Osteoblast (primary cell): ENCODE measurements at regions not wholly inside any gene's neighbourhood (a gene's known extent, or its start where the extent isn't known, plus 50 kb on each side); places are given as distances from the start of the nearest gene placed in this dataset.
A peak's percentile ranks its signal among the peaks of the same experiment; 100 is the strongest.

Experiments
- DNase-seq: peaks from one replicate; pipeline ENCODE4 v3.0.0; 2011; ENCODE audit warnings: low spot score, mixed read lengths; ENCODE audit not compliant: insufficient read length; ENCODE audit errors: missing footprints
- H2AFZ ChIP-seq: 2 replicates; pipeline ENCODE4 v1.6.0; 2011; ENCODE audit warnings: mild to moderate bottlenecking, low read length
- H3K27ac ChIP-seq: 2 replicates; pipeline ENCODE4 v1.5.1; 2011; ENCODE audit warnings: mild to moderate bottlenecking, low read depth, low read length, moderate library complexity
- H3K27me3 ChIP-seq: 2 replicates; pipeline ENCODE4 v1.6.0; 2012; ENCODE audit warnings: mild to moderate bottlenecking, control low read depth, inconsistent platforms, low read length, moderate library complexity; ENCODE audit not compliant: insufficient read depth
- H3K36me3 ChIP-seq: 2 replicates; pipeline ENCODE4 v1.5.1; 2011; ENCODE audit warnings: mild to moderate bottlenecking, low read length, control low read depth, moderate library complexity; ENCODE audit not compliant: insufficient read depth
- H3K4me1 ChIP-seq: 2 replicates; pipeline ENCODE4 v1.5.1; 2011; ENCODE audit warnings: mild to moderate bottlenecking, low read length, control low read depth, moderate library complexity; ENCODE audit not compliant: insufficient read depth
- H3K4me2 ChIP-seq: 2 replicates; pipeline ENCODE4 v1.6.0; 2011; ENCODE audit warnings: mild to moderate bottlenecking, low read length; ENCODE audit not compliant: insufficient read depth
- H3K4me3 ChIP-seq: fragments of 200-600 bp; sonication (generic); 3 replicates; pipeline ENCODE4 v1.5.1; 2012; ENCODE audit warnings: mild to moderate bottlenecking, low read length, inconsistent platforms; ENCODE audit not compliant: insufficient read depth
- H3K79me2 ChIP-seq: 2 replicates; pipeline ENCODE4 v1.6.0; 2012; ENCODE audit warnings: mild to moderate bottlenecking, low read length, control low read depth, inconsistent platforms; ENCODE audit not compliant: insufficient read depth
- H3K9me3 ChIP-seq: 2 replicates; pipeline ENCODE4 v1.5.1; 2011; ENCODE audit warnings: low read depth, low read length, control low read depth
- H4K20me1 ChIP-seq: 2 replicates; pipeline ENCODE4 v1.6.0; 2012; ENCODE audit warnings: mild to moderate bottlenecking, low read length, control low read depth; ENCODE audit not compliant: insufficient read depth
- CTCF ChIP-seq: IDR thresholded peaks from 2 replicates; pipeline ENCODE4 v1.5.1; 2011; ENCODE audit warnings: mild to moderate bottlenecking, low read depth, low read length, moderate library complexity; ENCODE audit errors: extremely low read depth

GRCh38 chr2:146820672-146821071 lies 1024.2 kb upstream of the ACVR2A start:
- no peaks in the 10 kb centered on the region for H3K36me3 ChIP-seq
- H3K27me3 ChIP-seq = no peaks in the 10 kb centered on the region
- no peak overlapping the region for H3K27ac ChIP-seq
- peaks cover 25% of the 10 kb centered on the region for H3K4me1 ChIP-seq
- no peaks in the 10 kb centered on the region for H3K9me3 ChIP-seq
- peak overlapping the region; percentile 11 for H3K4me2 ChIP-seq
- no peak overlapping the region for H3K4me3 ChIP-seq
- TF ChIP-seq CTCF = no peak
- no peak overlapping the region for H2AFZ ChIP-seq
- DNase-seq = no peak
- no peaks in the 10 kb centered on the region for H4K20me1 ChIP-seq
- H3K79me2 ChIP-seq = no peaks in the 10 kb centered on the region

GRCh38 chr2:146818122-146818521 lies 1026.7 kb upstream of the ACVR2A start:
- DNase-seq = no peak
- Histone ChIP-seq H4K20me1 (no peaks in the 10 kb centered on the region), H3K4me2 (no peak overlapping the region), H3K4me1 (peaks cover 25% of the 10 kb centered on the region), H3K79me2 (no peaks in the 10 kb centered on the region), H3K9me3 (no peaks in the 10 kb centered on the region), H3K27ac (no peak overlapping the region), H3K4me3 (no peak overlapping the region), H3K27me3 (no peaks in the 10 kb centered on the region), H2AFZ (no peak overlapping the region), H3K36me3 (no peaks in the 10 kb centered on the region)
- TF ChIP-seq CTCF = no peak

GRCh38 chr2:146817613-146818012 lies 1027.2 kb upstream of the ACVR2A start:
- peaks cover 25% of the 10 kb centered on the region for H3K4me1 ChIP-seq
- no peaks in the 10 kb centered on the region for H3K79me2 ChIP-seq
- H3K27ac ChIP-seq = no peak overlapping the region
- no peaks in the 10 kb centered on the region for H3K9me3 ChIP-seq
- DNase-seq = no peak
- no peak overlapping the region for H3K4me2 ChIP-seq
- peak overlapping the region; percentile 11 for H2AFZ ChIP-seq
- H3K36me3 ChIP-seq = no peaks in the 10 kb centered on the region
- no peak overlapping the region for H3K4me3 ChIP-seq
- H4K20me1 ChIP-seq = no peaks in the 10 kb centered on the region
- no peak for TF ChIP-seq CTCF
- H3K27me3 ChIP-seq = no peaks in the 10 kb centered on the region

GRCh38 chr2:146814971-146815370 lies 1029.9 kb upstream of the ACVR2A start:
- no peaks in the 10 kb centered on the region for H3K27me3 ChIP-seq
- no peak overlapping the region for H2AFZ ChIP-seq
- no peak overlapping the region for H3K27ac ChIP-seq
- H3K36me3 ChIP-seq = no peaks in the 10 kb centered on the region
- no peak overlapping the region for H3K4me2 ChIP-seq
- peaks cover 11% of the 10 kb centered on the region for H3K4me1 ChIP-seq
- H3K4me3 ChIP-seq = no peak overlapping the region
- no peaks in the 10 kb centered on the region for H4K20me1 ChIP-seq
- H3K9me3 ChIP-seq = no peaks in the 10 kb centered on the region
- no peaks in the 10 kb centered on the region for H3K79me2 ChIP-seq
- no peak for TF ChIP-seq CTCF
- no peak for DNase-seq
